ENCODE measurements at regions not wholly inside any gene's neighbourhood (a gene's known extent, or its start where the extent isn't known, plus 50 kb on each side); places are given as distances from the start of the nearest gene placed in this dataset.

GRCh38 chr2:217327953-217328621 lies 468.2 kb upstream of the TNP1 start:
- peak; percentile 91 for DNase-seq (ENCODE audit: low read depth, low spot score)
- peak overlapping the region; percentile 77 for H3K4me3 ChIP-seq
- H3K36me3 ChIP-seq (ENCODE audit: insufficient read depth, low read length), result peaks cover 26% of the 10 kb centered on the region
- TF ChIP-seq EZH2 (IDR thresholded peaks at IDR 0.05) (no peak), POLR2AphosphoS5 (IDR thresholded peaks at IDR 0.05; ENCODE audit: borderline replicate concordance, low read depth, low read length) (peak; percentile 70; the same call in 1 of the 2 replicates)
- H3K27ac ChIP-seq, result peak overlapping the region; percentile 99
- H3K9ac ChIP-seq (ENCODE audit: insufficient read length), result peak overlapping the region; percentile 76
- no peaks in the 10 kb centered on the region; the same call in 1 of the 2 replicates for H3K9me3 ChIP-seq (ENCODE audit: low read depth, low read length)

GRCh38 chr2:217326238-217327022 lies 466.6 kb upstream of the TNP1 start:
- Histone ChIP-seq H3K27ac (peak overlapping the region; percentile 49; the same call in 1 of the 2 replicates), H3K9ac (ENCODE audit: insufficient read length) (no peak overlapping the region), H3K36me3 (ENCODE audit: insufficient read depth, low read length) (peaks cover 30% of the 10 kb centered on the region), H3K4me3 (peak overlapping the region; percentile 77), H3K9me3 (ENCODE audit: low read depth, low read length) (no peaks in the 10 kb centered on the region; the same call in 1 of the 2 replicates)
- DNase-seq (ENCODE audit: low read depth, low spot score), result no peak
- TF ChIP-seq POLR2AphosphoS5 (IDR thresholded peaks at IDR 0.05; ENCODE audit: borderline replicate concordance, low read depth, low read length) (peak; percentile 26; the same call in 1 of the 2 replicates), EZH2 (IDR thresholded peaks at IDR 0.05) (no peak), FOXP2 (optimal IDR thresholded peaks at IDR 0.05; ENCODE audit: control extremely low read depth, extremely low read length, insufficient read depth) (no peak)

GRCh38 chr2:217325816-217326215 lies 466.0 kb upstream of the TNP1 start:
- no peaks in the 10 kb centered on the region; the same call in 1 of the 2 replicates for H3K9me3 ChIP-seq (ENCODE audit: low read depth, low read length)
- H3K27ac ChIP-seq, result no peak overlapping the region; the same call in 1 of the 2 replicates
- no peak for DNase-seq (ENCODE audit: low read depth, low spot score)
- H3K4me3 ChIP-seq, result peak overlapping the region; percentile 77
- no peak for TF ChIP-seq EZH2 (IDR thresholded peaks at IDR 0.05)
- TF ChIP-seq POLR2AphosphoS5 (IDR thresholded peaks at IDR 0.05; ENCODE audit: borderline replicate concordance, low read depth, low read length), result no peak
- TF ChIP-seq FOXP2 (optimal IDR thresholded peaks at IDR 0.05; ENCODE audit: control extremely low read depth, extremely low read length, insufficient read depth), result no peak
- peaks cover 30% of the 10 kb centered on the region for H3K36me3 ChIP-seq (ENCODE audit: insufficient read depth, low read length)
- no peak overlapping the region for H3K9ac ChIP-seq (ENCODE audit: insufficient read length)

- no peak overlapping the region for H3K9ac ChIP-seq (ENCODE audit: insufficient read length)
- peaks cover 30% of the 10 kb centered on the region for H3K36me3 ChIP-seq (ENCODE audit: insufficient read depth, low read length)
- H3K9me3 ChIP-seq (ENCODE audit: low read depth, low read length), result no peaks in the 10 kb centered on the region; the same call in 1 of the 2 replicates
- H3K27ac ChIP-seq, result no peak overlapping the region
- TF ChIP-seq POLR2AphosphoS5 (IDR thresholded peaks at IDR 0.05; ENCODE audit: borderline replicate concordance, low read depth, low read length) (no peak), FOXP2 (optimal IDR thresholded peaks at IDR 0.05; ENCODE audit: control extremely low read depth, extremely low read length, insufficient read depth) (no peak), EZH2 (IDR thresholded peaks at IDR 0.05) (no peak)
- DNase-seq (ENCODE audit: low read depth, low spot score), result no peak
- no peak overlapping the region for H3K4me3 ChIP-seq
Measured at GRCh38 chr2:217325251-217325650, 465.4 kb upstream of the TNP1 start.

- Histone ChIP-seq H3K4me3 (peak overlapping the region; percentile 67), H3K27ac (peak overlapping the region; percentile 70; the same call in 1 of the 2 replicates), H3K9ac (ENCODE audit: insufficient read length) (no peak overlapping the region), H3K9me3 (ENCODE audit: low read depth, low read length) (no peaks in the 10 kb centered on the region), H3K36me3 (ENCODE audit: insufficient read depth, low read length) (peaks cover 27% of the 10 kb centered on the region)
- peak; percentile 95 for DNase-seq (ENCODE audit: low read depth, low spot score)
- peak; percentile 69 for TF ChIP-seq FOXP2 (optimal IDR thresholded peaks at IDR 0.05; ENCODE audit: control extremely low read depth, extremely low read length, insufficient read depth)
- no peak for TF ChIP-seq EZH2 (IDR thresholded peaks at IDR 0.05)
- peak; percentile 78; the same call in 1 of the 2 replicates for TF ChIP-seq POLR2AphosphoS5 (IDR thresholded peaks at IDR 0.05; ENCODE audit: borderline replicate concordance, low read depth, low read length)
Measured at GRCh38 chr2:217316743-217317142, 456.9 kb upstream of the TNP1 start.

- H3K4me3 ChIP-seq, result peak overlapping the region; percentile 18; the same call in 1 of the 2 replicates
- H3K9ac ChIP-seq (ENCODE audit: insufficient read length), result no peak overlapping the region
- H3K9me3 ChIP-seq (ENCODE audit: low read depth, low read length), result no peaks in the 10 kb centered on the region
- no peak overlapping the region for H3K27ac ChIP-seq
- no peak for DNase-seq (ENCODE audit: low read depth, low spot score)
- TF ChIP-seq FOXP2 (optimal IDR thresholded peaks at IDR 0.05; ENCODE audit: control extremely low read depth, extremely low read length, insufficient read depth), result peak; percentile 10
- no peak for TF ChIP-seq POLR2AphosphoS5 (IDR thresholded peaks at IDR 0.05; ENCODE audit: borderline replicate concordance, low read depth, low read length)
- TF ChIP-seq EZH2 (IDR thresholded peaks at IDR 0.05), result no peak
- H3K36me3 ChIP-seq (ENCODE audit: insufficient read depth, low read length), result peaks cover 44% of the 10 kb centered on the region
Measured at GRCh38 chr2:217314021-217314460, 454.2 kb upstream of the TNP1 start.

- TF ChIP-seq POLR2AphosphoS5 (IDR thresholded peaks at IDR 0.05; ENCODE audit: borderline replicate concordance, low read depth, low read length) (no peak), FOXP2 (optimal IDR thresholded peaks at IDR 0.05; ENCODE audit: control extremely low read depth, extremely low read length, insufficient read depth) (no peak), EZH2 (IDR thresholded peaks at IDR 0.05) (no peak)
- H3K27ac ChIP-seq, result no peak overlapping the region
- peaks cover 46% of the 10 kb centered on the region for H3K36me3 ChIP-seq (ENCODE audit: insufficient read depth, low read length)
- no peak for DNase-seq (ENCODE audit: low read depth, low spot score)
- H3K9ac ChIP-seq (ENCODE audit: insufficient read length), result no peak overlapping the region
- H3K4me3 ChIP-seq, result no peak overlapping the region
- H3K9me3 ChIP-seq (ENCODE audit: low read depth, low read length), result no peaks in the 10 kb centered on the region
Measured at GRCh38 chr2:217313386-217313785, 453.5 kb upstream of the TNP1 start.

- no peak for TF ChIP-seq EZH2 (IDR thresholded peaks at IDR 0.05)
- Histone ChIP-seq H3K4me3 (no peak overlapping the region), H3K36me3 (ENCODE audit: insufficient read depth, low read length) (peaks cover 30% of the 10 kb centered on the region), H3K9me3 (ENCODE audit: low read depth, low read length) (no peaks in the 10 kb centered on the region), H3K27ac (no peak overlapping the region), H3K9ac (ENCODE audit: insufficient read length) (no peak overlapping the region)
- no peak for DNase-seq (ENCODE audit: low read depth, low spot score)
Measured at GRCh38 chr2:217309056-217309455, 449.2 kb upstream of the TNP1 start.

Data from SK-N-MC (cell line).